OCI-LY7 (cell line): ENCODE measurements at regions not wholly inside any gene's neighbourhood (a gene's known extent, or its start where the extent isn't known, plus 50 kb on each side); places are given as distances from the start of the nearest gene placed in this dataset.

Experiments
- CTCF ChIP-seq: fragments of 200-600 bp; sonication (generic); conservative IDR thresholded peaks from 2 replicates; pipeline ENCODE4 v1.5.1; 2014; ENCODE audit warnings: mild to moderate bottlenecking, antibody characterized with exemption, low read length, moderate library complexity, mixed read lengths
- EZH2phosphoT487 ChIP-seq: fragments of 200-600 bp; sonication (generic); IDR thresholded peaks from 2 replicates; pipeline ENCODE4 v1.6.1; 2018; ENCODE audit warnings: low read depth, borderline replicate concordance, mild to moderate bottlenecking, mixed run types, antibody characterized with exemption, low read length, moderate library complexity, mixed read lengths

GRCh38 chr4:28082686-28083390 lies 1222.2 kb downstream of the STIM2 start:
- TF ChIP-seq CTCF: no peak
- TF ChIP-seq EZH2phosphoT487: no peak
